A673 (cell line): ENCODE measurements at regions not wholly inside any gene's neighbourhood (a gene's known extent, or its start where the extent isn't known, plus 50 kb on each side); places are given as distances from the start of the nearest gene placed in this dataset.

Experiments
- EZH2 ChIP-seq: fragments of 200-600 bp; sonication (generic); IDR thresholded peaks from 2 replicates; pipeline ENCODE4 v1.6.1; 2017; ENCODE audit warnings: borderline replicate concordance, low read depth, mild to moderate bottlenecking, mixed read lengths, antibody characterized with exemption, low read length; ENCODE audit not compliant: poor library complexity, severe bottlenecking
- TF ChIP-seq, protein P1 (sequence below): fragments of 300-800, 200-600 bp; sonication (generic); conservative IDR thresholded peaks from 2 replicates; pipeline ENCODE4 v1.5.1; 2017; ENCODE audit warnings: low read depth, mild to moderate bottlenecking, antibody characterized with exemption, low read length, moderate library complexity, mixed read lengths

DNA sequence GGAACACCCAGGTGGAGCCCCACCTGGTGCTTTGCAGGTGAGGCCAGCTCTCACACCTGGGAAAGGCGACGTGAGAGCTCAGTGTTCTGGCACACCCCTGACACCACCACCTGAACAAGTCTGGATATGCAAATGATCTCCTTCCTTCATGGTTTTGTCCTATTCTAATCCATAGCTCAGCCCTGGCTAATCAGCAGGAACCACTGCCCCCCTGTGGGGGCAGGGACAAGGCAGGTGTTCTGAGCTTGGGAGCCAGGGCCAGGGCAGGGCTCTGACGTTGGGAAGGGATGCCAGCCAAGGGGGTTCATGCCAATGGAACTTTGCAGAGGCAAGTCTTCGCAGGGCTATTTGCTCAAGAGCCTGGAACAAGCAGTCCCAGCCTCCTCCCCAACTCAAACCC is 144.2 kb downstream of the TRIM29 start:
- TF ChIP-seq, protein P1, sequence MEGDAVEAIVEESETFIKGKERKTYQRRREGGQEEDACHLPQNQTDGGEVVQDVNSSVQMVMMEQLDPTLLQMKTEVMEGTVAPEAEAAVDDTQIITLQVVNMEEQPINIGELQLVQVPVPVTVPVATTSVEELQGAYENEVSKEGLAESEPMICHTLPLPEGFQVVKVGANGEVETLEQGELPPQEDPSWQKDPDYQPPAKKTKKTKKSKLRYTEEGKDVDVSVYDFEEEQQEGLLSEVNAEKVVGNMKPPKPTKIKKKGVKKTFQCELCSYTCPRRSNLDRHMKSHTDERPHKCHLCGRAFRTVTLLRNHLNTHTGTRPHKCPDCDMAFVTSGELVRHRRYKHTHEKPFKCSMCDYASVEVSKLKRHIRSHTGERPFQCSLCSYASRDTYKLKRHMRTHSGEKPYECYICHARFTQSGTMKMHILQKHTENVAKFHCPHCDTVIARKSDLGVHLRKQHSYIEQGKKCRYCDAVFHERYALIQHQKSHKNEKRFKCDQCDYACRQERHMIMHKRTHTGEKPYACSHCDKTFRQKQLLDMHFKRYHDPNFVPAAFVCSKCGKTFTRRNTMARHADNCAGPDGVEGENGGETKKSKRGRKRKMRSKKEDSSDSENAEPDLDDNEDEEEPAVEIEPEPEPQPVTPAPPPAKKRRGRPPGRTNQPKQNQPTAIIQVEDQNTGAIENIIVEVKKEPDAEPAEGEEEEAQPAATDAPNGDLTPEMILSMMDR, result no peak
- TF ChIP-seq EZH2, result no peak
